ENCODE measurements at regions not wholly inside any gene's neighbourhood (a gene's known extent, or its start where the extent isn't known, plus 50 kb on each side); places are given as distances from the start of the nearest gene placed in this dataset.

DNA sequence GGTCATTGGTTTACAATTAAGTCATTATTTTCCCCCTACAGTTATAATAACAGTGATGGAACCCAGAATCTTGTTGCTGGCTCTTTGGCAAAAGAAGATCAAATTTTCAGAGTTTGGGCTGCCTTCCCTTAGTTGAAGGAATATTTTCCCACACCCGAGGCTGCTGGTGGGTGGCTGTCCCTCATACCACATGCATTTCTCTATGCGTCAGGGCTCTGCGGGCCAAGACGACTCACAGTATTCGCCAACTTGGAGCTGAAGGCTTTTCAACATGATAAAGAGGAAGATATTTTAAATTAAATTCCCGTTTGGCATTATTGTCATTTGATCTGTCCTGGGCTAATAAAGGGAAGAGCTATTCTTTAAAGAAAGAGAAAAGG lies 102.2 kb upstream of the SASH1 start:
- Histone ChIP-seq H3K27me3 (ENCODE audit: insufficient read depth, poor library complexity, severe bottlenecking) (no peaks in the 10 kb centered on the region), H3K4me3 (replicated peaks; ENCODE audit: insufficient read depth, low read length) (no peak overlapping the region), H3K27ac (replicated peaks) (no peak overlapping the region)
- TF ChIP-seq, protein P1, sequence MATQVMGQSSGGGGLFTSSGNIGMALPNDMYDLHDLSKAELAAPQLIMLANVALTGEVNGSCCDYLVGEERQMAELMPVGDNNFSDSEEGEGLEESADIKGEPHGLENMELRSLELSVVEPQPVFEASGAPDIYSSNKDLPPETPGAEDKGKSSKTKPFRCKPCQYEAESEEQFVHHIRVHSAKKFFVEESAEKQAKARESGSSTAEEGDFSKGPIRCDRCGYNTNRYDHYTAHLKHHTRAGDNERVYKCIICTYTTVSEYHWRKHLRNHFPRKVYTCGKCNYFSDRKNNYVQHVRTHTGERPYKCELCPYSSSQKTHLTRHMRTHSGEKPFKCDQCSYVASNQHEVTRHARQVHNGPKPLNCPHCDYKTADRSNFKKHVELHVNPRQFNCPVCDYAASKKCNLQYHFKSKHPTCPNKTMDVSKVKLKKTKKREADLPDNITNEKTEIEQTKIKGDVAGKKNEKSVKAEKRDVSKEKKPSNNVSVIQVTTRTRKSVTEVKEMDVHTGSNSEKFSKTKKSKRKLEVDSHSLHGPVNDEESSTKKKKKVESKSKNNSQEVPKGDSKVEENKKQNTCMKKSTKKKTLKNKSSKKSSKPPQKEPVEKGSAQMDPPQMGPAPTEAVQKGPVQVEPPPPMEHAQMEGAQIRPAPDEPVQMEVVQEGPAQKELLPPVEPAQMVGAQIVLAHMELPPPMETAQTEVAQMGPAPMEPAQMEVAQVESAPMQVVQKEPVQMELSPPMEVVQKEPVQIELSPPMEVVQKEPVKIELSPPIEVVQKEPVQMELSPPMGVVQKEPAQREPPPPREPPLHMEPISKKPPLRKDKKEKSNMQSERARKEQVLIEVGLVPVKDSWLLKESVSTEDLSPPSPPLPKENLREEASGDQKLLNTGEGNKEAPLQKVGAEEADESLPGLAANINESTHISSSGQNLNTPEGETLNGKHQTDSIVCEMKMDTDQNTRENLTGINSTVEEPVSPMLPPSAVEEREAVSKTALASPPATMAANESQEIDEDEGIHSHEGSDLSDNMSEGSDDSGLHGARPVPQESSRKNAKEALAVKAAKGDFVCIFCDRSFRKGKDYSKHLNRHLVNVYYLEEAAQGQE (IDR thresholded peaks at IDR 0.05; ENCODE audit: insufficient replicate concordance, low read depth) = no peak
- TF ChIP-seq POLR2AphosphoS5 (IDR thresholded peaks at IDR 0.05; ENCODE audit: low read depth) (no peak), SPI1 (IDR thresholded peaks at IDR 0.05; ENCODE audit: borderline replicate concordance, low read depth) (no peak), GABPA (IDR thresholded peaks at IDR 0.05; ENCODE audit: low read depth) (no peak)
- TF ChIP-seq, protein P2, sequence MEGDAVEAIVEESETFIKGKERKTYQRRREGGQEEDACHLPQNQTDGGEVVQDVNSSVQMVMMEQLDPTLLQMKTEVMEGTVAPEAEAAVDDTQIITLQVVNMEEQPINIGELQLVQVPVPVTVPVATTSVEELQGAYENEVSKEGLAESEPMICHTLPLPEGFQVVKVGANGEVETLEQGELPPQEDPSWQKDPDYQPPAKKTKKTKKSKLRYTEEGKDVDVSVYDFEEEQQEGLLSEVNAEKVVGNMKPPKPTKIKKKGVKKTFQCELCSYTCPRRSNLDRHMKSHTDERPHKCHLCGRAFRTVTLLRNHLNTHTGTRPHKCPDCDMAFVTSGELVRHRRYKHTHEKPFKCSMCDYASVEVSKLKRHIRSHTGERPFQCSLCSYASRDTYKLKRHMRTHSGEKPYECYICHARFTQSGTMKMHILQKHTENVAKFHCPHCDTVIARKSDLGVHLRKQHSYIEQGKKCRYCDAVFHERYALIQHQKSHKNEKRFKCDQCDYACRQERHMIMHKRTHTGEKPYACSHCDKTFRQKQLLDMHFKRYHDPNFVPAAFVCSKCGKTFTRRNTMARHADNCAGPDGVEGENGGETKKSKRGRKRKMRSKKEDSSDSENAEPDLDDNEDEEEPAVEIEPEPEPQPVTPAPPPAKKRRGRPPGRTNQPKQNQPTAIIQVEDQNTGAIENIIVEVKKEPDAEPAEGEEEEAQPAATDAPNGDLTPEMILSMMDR (IDR thresholded peaks at IDR 0.05; ENCODE audit: insufficient read depth, low read length) = no peak
- DNase-seq (ENCODE audit: low read depth in 1 of 2, low spot score in 1 of 2) = no peak

DNA sequence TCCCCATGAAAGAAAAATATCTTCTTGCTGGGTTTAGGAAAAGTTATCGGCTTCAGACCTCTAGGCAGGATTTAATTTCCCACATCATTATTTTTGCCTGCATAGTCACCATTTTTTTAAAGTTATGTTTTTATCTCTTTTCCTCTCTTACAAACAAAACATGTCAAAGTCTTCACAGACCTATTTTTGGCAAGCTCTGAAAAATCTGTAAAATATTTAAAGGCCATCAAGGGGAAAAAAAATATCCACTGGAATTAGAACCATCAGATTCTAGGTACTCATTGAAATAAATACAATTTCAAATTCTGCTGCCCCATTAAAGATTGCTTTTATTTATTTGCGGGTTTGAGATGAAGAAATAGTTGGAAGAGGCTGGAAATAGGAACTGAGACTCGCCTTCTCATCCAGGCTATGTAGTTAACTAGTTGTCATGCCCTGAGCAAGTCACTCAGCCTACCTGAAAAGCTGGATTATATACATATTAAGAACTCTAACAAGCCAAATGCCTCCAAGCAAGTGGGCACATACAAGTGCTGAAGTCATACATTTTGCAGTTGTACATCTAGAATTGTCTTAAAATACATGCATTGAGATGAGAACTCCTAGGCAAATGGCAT lies 101.7 kb upstream of the SASH1 start:
- H3K27ac ChIP-seq (replicated peaks) = no peak overlapping the region
- no peaks in the 10 kb centered on the region for H3K27me3 ChIP-seq (ENCODE audit: insufficient read depth, poor library complexity, severe bottlenecking)
- TF ChIP-seq SPI1 (IDR thresholded peaks at IDR 0.05; ENCODE audit: borderline replicate concordance, low read depth) (no peak), GABPA (IDR thresholded peaks at IDR 0.05; ENCODE audit: low read depth) (no peak), POLR2AphosphoS5 (IDR thresholded peaks at IDR 0.05; ENCODE audit: low read depth) (no peak)
- TF ChIP-seq, protein P2 (IDR thresholded peaks at IDR 0.05; ENCODE audit: insufficient read depth, low read length) = no peak
- TF ChIP-seq, protein P1 (IDR thresholded peaks at IDR 0.05; ENCODE audit: insufficient replicate concordance, low read depth) = no peak
- no peak overlapping the region for H3K4me3 ChIP-seq (replicated peaks; ENCODE audit: insufficient read depth, low read length)
- DNase-seq (ENCODE audit: low read depth in 1 of 2, low spot score in 1 of 2) = no peak

DNA sequence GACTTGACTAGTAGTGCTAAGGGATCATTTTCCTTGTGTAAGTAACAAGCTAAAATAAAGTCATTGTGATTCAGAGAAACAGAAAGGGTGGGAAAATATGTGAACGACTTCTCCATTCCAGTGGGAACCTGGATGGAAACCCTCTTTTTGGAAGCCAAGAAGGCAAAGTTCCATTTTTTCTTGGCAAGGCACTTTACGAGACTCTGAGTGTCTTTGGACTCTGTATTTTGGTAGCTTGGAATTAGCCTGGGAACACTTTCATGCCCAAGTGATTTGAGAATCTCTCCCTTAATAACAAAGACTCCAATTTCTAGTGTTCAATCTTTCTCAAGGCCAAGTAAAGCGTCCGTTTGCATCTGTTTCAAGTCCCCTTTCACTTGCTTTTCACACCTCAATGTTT lies 100.5 kb upstream of the SASH1 start:
- Histone ChIP-seq H3K4me3 (replicated peaks; ENCODE audit: insufficient read depth, low read length) (no peak overlapping the region), H3K27me3 (ENCODE audit: insufficient read depth, poor library complexity, severe bottlenecking) (no peaks in the 10 kb centered on the region), H3K27ac (replicated peaks) (no peak overlapping the region)
- TF ChIP-seq POLR2AphosphoS5 (IDR thresholded peaks at IDR 0.05; ENCODE audit: low read depth) (no peak), SPI1 (IDR thresholded peaks at IDR 0.05; ENCODE audit: borderline replicate concordance, low read depth) (no peak), GABPA (IDR thresholded peaks at IDR 0.05; ENCODE audit: low read depth) (no peak)
- TF ChIP-seq, protein P1 (IDR thresholded peaks at IDR 0.05; ENCODE audit: insufficient replicate concordance, low read depth) = no peak
- TF ChIP-seq, protein P2 (IDR thresholded peaks at IDR 0.05; ENCODE audit: insufficient read depth, low read length) = no peak
- no peak for DNase-seq (ENCODE audit: low read depth in 1 of 2, low spot score in 1 of 2)

Measured in HL-60 (cell line).